ENCODE measurements at regions not wholly inside any gene's neighbourhood (a gene's known extent, or its start where the extent isn't known, plus 50 kb on each side); places are given as distances from the start of the nearest gene placed in this dataset.

- H3K27me3 ChIP-seq (ENCODE audit: insufficient read depth, low read length): no peaks in the 10 kb centered on the region
- TF ChIP-seq EZH2 (IDR thresholded peaks at IDR 0.05; ENCODE audit: insufficient read depth, low read length): no peak
- H3K36me3 ChIP-seq (ENCODE audit: insufficient read depth, low read length): no peaks in the 10 kb centered on the region
- Mint-ChIP-seq H3K4me1 (ENCODE audit: low read depth, unreplicated experiment) (no peaks in the 10 kb centered on the region), H3K27ac (ENCODE audit: unreplicated experiment) (no peak overlapping the region), H3K4me3 (ENCODE audit: unreplicated experiment) (no peak overlapping the region), H3K36me3 (ENCODE audit: low read depth, unreplicated experiment) (no peaks in the 10 kb centered on the region), H3K9me3 (ENCODE audit: unreplicated experiment) (peaks cover 5% of the 10 kb centered on the region), H3K27me3 (ENCODE audit: low read depth, unreplicated experiment) (no peaks in the 10 kb centered on the region)
- H3K9me3 ChIP-seq (ENCODE audit: insufficient read depth, low read depth, low read length): no peaks in the 10 kb centered on the region
- H3K79me2 ChIP-seq (ENCODE audit: insufficient read depth, low read length): no peaks in the 10 kb centered on the region
- no peak overlapping the region for H3K4me3 ChIP-seq (ENCODE audit: insufficient read depth, low read depth, low read length)
- H2AFZ ChIP-seq (ENCODE audit: low read depth, low read length): no peak overlapping the region
- FAIRE-seq (no peak), DNase-seq (ENCODE audit: low read depth) (no peak)
- H3K9ac ChIP-seq (ENCODE audit: low read length): no peak overlapping the region
- H4K20me1 ChIP-seq (ENCODE audit: insufficient read depth, low read length): no peaks in the 10 kb centered on the region
- H3K4me2 ChIP-seq (ENCODE audit: low read length): no peak overlapping the region
- H3K27ac ChIP-seq (ENCODE audit: low read depth, low read length): no peak overlapping the region
- H3K4me1 ChIP-seq (ENCODE audit: insufficient read depth, low read length): no peaks in the 10 kb centered on the region
These were observed 153.2 kb downstream of the RASSF9 start for GRCh38 chr12:85683051-85683450.

GRCh38 chr12:85688837-85689236, 147.4 kb downstream of the RASSF9 start:
- H3K27me3 Mint-ChIP-seq (ENCODE audit: low read depth, unreplicated experiment): no peaks in the 10 kb centered on the region

DNA sequence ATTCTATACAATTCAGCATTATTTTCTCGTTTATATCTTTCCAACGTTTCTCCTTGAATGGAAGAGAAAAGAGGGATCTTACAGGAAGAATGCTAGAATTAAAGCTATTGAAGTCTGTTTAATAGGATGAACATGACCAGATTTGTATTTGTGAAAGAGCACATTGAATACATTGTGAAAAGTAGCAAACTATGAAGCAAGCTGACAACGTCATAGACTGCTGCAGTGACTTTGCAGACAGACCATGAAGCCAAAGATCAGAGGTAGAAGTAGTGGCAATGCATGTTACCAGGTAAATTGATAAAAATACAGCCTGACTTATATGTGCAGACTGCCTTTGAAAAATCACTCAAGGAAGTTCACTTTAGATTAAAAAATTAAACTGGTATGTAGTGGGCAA, 146.1 kb downstream of the RASSF9 start:
- Mint-ChIP-seq H3K27me3 (ENCODE audit: low read depth, unreplicated experiment) (no peaks in the 10 kb centered on the region), H3K36me3 (ENCODE audit: low read depth, unreplicated experiment) (no peaks in the 10 kb centered on the region), H3K9me3 (ENCODE audit: unreplicated experiment) (no peaks in the 10 kb centered on the region), H3K27ac (ENCODE audit: unreplicated experiment) (no peak overlapping the region), H3K4me3 (ENCODE audit: unreplicated experiment) (no peak overlapping the region), H3K4me1 (ENCODE audit: low read depth, unreplicated experiment) (peaks cover 3% of the 10 kb centered on the region)
- H2AFZ ChIP-seq (ENCODE audit: low read depth, low read length): no peak overlapping the region
- no peaks in the 10 kb centered on the region for H3K4me1 ChIP-seq (ENCODE audit: insufficient read depth, low read length)
- FAIRE-seq (no peak), DNase-seq (ENCODE audit: low read depth) (no peak)
- no peak overlapping the region for H3K9ac ChIP-seq (ENCODE audit: low read length)
- TF ChIP-seq CTCF (IDR thresholded peaks at IDR 0.05; ENCODE audit: insufficient read depth, low read depth, low read length) (no peak), EZH2 (IDR thresholded peaks at IDR 0.05; ENCODE audit: insufficient read depth, low read length) (no peak)
- H3K9me3 ChIP-seq (ENCODE audit: insufficient read depth, low read depth, low read length): no peaks in the 10 kb centered on the region
- H3K36me3 ChIP-seq (ENCODE audit: insufficient read depth, low read length): no peaks in the 10 kb centered on the region
- no peak overlapping the region for H3K4me3 ChIP-seq (ENCODE audit: insufficient read depth, low read depth, low read length)
- H4K20me1 ChIP-seq (ENCODE audit: insufficient read depth, low read length): no peaks in the 10 kb centered on the region
- no peaks in the 10 kb centered on the region for H3K79me2 ChIP-seq (ENCODE audit: insufficient read depth, low read length)
- no peaks in the 10 kb centered on the region for H3K27me3 ChIP-seq (ENCODE audit: insufficient read depth, low read length)
- H3K4me2 ChIP-seq (ENCODE audit: low read length): no peak overlapping the region
- H3K27ac ChIP-seq (ENCODE audit: low read depth, low read length): no peak overlapping the region

More at GRCh38 chr12:85688837-85689236, 147.4 kb downstream of the RASSF9 start:
- no peaks in the 10 kb centered on the region for H3K79me2 ChIP-seq (ENCODE audit: insufficient read depth, low read length)
- TF ChIP-seq EZH2 (IDR thresholded peaks at IDR 0.05; ENCODE audit: insufficient read depth, low read length): no peak
- no peak for TF ChIP-seq CTCF (IDR thresholded peaks at IDR 0.05; ENCODE audit: insufficient read depth, low read depth, low read length)
- Mint-ChIP-seq H3K4me3 (ENCODE audit: unreplicated experiment) (no peak overlapping the region), H3K36me3 (ENCODE audit: low read depth, unreplicated experiment) (no peaks in the 10 kb centered on the region), H3K9me3 (ENCODE audit: unreplicated experiment) (no peaks in the 10 kb centered on the region), H3K4me1 (ENCODE audit: low read depth, unreplicated experiment) (peaks cover 3% of the 10 kb centered on the region), H3K27ac (ENCODE audit: unreplicated experiment) (no peak overlapping the region)
- no peak overlapping the region for H3K4me2 ChIP-seq (ENCODE audit: low read length)
- H3K9ac ChIP-seq (ENCODE audit: low read length): no peak overlapping the region
- H3K27ac ChIP-seq (ENCODE audit: low read depth, low read length): no peak overlapping the region
- H3K27me3 ChIP-seq (ENCODE audit: insufficient read depth, low read length): no peaks in the 10 kb centered on the region
- H3K9me3 ChIP-seq (ENCODE audit: insufficient read depth, low read depth, low read length): no peaks in the 10 kb centered on the region
- no peaks in the 10 kb centered on the region for H3K36me3 ChIP-seq (ENCODE audit: insufficient read depth, low read length)
- FAIRE-seq: no peak
- no peak overlapping the region for H3K4me3 ChIP-seq (ENCODE audit: insufficient read depth, low read depth, low read length)
- peak; percentile 33 for DNase-seq (ENCODE audit: low read depth)
- H4K20me1 ChIP-seq (ENCODE audit: insufficient read depth, low read length): no peaks in the 10 kb centered on the region
- H3K4me1 ChIP-seq (ENCODE audit: insufficient read depth, low read length): no peaks in the 10 kb centered on the region
- H2AFZ ChIP-seq (ENCODE audit: low read depth, low read length): no peak overlapping the region

Measured in astrocyte (in vitro differentiated cells and primary cell).